AG04450 (cell line): ENCODE measurements at regions not wholly inside any gene's neighbourhood (a gene's known extent, or its start where the extent isn't known, plus 50 kb on each side); places are given as distances from the start of the nearest gene placed in this dataset.

ENCODE experiments used
- CTCF ChIA-PET: fragments of 300-600, 350-600 bp; formaldehyde crosslinking; extraction: SDS; loops from one replicate; lab custom pipeline; 2022; ENCODE audit warnings: antibody characterized with exemption, inconsistent platforms; lab: Charles Lee
- POLR2A ChIA-PET: fragments of 350-600 bp; formaldehyde crosslinking; extraction: SDS; loops from one replicate; lab custom pipeline; 2021; ENCODE audit warnings: antibody characterized with exemption, inconsistent platforms; lab: Yijun Ruan, JAX
- DNase-seq: peaks from one replicate; pipeline ENCODE4 v3.0.0-alpha.2; 2011; ENCODE audit warnings: low read depth, low spot score
- H3K27ac ChIP-seq: one replicate; pipeline ENCODE4 v1.5.1; 2012; ENCODE audit warnings: low read depth, low read length, control low read depth
- H3K27me3 ChIP-seq: one replicate; pipeline ENCODE4 v1.6.0; 2012; ENCODE audit warnings: low read length; ENCODE audit not compliant: control insufficient read depth, insufficient read depth
- H3K4me3 ChIP-seq: 2 replicates; pipeline ENCODE4 v1.5.1; 2011; ENCODE audit warnings: mild to moderate bottlenecking, low read depth, low read length, control low read depth
- H3K9me3 ChIP-seq: 2 replicates; pipeline ENCODE4 v1.5.1; 2012; ENCODE audit warnings: low read length; ENCODE audit not compliant: control insufficient read depth, insufficient read depth
- TF ChIP-seq, protein P1 (sequence below): IDR thresholded peaks from 2 replicates; pipeline ENCODE4 v1.5.1; 2011; ENCODE audit warnings: low read depth, low read length, control low read depth, inconsistent platforms

DNA sequence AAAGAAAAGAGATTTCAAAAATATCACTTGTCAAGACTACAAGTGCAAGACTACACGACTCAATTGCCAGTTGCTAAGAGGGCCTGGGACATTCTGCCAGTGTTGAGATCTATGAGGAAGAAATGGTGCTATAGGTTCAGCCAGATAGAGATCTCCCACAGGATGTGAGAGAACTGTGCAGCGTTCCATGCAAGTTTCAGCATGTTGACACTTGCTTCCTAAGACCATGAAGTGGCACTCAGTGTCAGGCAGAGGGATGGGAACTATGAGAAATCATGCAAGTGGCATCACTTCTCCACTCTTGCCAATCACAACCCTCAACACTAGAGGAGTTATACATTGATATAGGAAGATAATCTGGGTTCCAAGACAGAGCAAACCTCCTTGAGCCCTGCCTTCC, 210.3 kb downstream of the CHRM2 start:
- Histone ChIP-seq H3K4me3 (no peak overlapping the region), H3K27me3 (no peaks in the 10 kb centered on the region), H3K9me3 (no peaks in the 10 kb centered on the region), H3K27ac (no peak overlapping the region)
- DNase-seq, result no peak
- CTCF ChIA-PET, result no interaction called here
- TF ChIP-seq, protein P1, sequence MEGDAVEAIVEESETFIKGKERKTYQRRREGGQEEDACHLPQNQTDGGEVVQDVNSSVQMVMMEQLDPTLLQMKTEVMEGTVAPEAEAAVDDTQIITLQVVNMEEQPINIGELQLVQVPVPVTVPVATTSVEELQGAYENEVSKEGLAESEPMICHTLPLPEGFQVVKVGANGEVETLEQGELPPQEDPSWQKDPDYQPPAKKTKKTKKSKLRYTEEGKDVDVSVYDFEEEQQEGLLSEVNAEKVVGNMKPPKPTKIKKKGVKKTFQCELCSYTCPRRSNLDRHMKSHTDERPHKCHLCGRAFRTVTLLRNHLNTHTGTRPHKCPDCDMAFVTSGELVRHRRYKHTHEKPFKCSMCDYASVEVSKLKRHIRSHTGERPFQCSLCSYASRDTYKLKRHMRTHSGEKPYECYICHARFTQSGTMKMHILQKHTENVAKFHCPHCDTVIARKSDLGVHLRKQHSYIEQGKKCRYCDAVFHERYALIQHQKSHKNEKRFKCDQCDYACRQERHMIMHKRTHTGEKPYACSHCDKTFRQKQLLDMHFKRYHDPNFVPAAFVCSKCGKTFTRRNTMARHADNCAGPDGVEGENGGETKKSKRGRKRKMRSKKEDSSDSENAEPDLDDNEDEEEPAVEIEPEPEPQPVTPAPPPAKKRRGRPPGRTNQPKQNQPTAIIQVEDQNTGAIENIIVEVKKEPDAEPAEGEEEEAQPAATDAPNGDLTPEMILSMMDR, result no peak
- POLR2A ChIA-PET, result no interaction called here

DNA sequence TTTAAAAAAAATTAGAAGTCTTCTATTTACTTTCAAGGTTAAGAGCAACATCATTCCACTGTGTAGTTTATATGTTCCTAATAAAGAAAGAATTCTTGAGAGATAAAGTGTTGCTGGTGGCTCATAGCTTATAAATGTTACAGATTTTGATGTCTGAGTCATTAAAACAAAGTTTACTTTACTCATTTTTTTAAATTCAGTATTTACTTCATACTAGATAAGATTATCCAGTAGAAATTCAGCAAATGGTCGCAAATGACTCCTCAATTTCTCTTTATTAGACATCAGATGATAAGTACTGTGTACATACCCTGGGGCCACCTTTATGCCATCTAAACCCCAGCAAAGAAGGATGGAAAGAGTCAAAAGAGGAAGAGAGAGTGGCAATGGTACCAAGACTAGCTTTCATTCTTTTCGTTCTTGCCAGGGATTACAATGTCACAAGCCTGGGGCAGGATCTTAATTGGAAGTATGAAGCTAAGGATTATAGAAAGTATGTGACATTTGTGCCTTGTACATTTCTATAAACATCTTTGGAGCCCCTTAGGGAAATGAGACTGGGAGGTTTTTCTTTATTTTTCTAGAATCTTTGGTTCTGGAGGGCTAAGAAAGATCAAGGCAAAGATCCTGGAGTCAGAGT, 206.1 kb downstream of the CHRM2 start:
- H3K9me3 ChIP-seq, result no peaks in the 10 kb centered on the region
- no peaks in the 10 kb centered on the region for H3K27me3 ChIP-seq
- peak; percentile 38 for DNase-seq
- TF ChIP-seq, protein P1, result no peak
- ChIA-PET CTCF (interaction anchor here (0.9 kb wide), 1 partner anchor 517 kb away, joined by 4 read pairs; no protein-coding TSS in a partner anchor), POLR2A (interaction anchor here (1.0 to 1.4 kb wide), 5 partner anchors 11 to 381 kb away, joined by 3 to 4 read pairs (median 3); no protein-coding TSS in a partner anchor)
- H3K27ac ChIP-seq, result peak overlapping the region; percentile 72
- no peak overlapping the region for H3K4me3 ChIP-seq

- H3K4me3 ChIP-seq, result no peak overlapping the region
- TF ChIP-seq, protein P1, result no peak
- ChIA-PET CTCF (no interaction called here), POLR2A (interaction anchor here (0.7 to 1.4 kb wide), 6 partner anchors 11 to 381 kb away, joined by 3 to 4 read pairs (median 3); no protein-coding TSS in a partner anchor)
- no peaks in the 10 kb centered on the region for H3K9me3 ChIP-seq
- no peaks in the 10 kb centered on the region for H3K27me3 ChIP-seq
- DNase-seq, result no peak
- peak overlapping the region; percentile 80 for H3K27ac ChIP-seq
Observed at GRCh38 chr7:137073571-137074325, 205.3 kb downstream of the CHRM2 start.
